Endothelial cell of umbilical vein (primary cell): ENCODE measurements at regions not wholly inside any gene's neighbourhood (a gene's known extent, or its start where the extent isn't known, plus 50 kb on each side); places are given as distances from the start of the nearest gene placed in this dataset.

Experiments
- BruUV-seq: library from RNA; stranded (reverse); fragments of 400-500 nt; replicated peaks from 2 replicates; lab custom pipeline; 2021; lab: Mats Ljungman, UMichigan
- CTCF ChIA-PET: fragments of 300-600, 350-600 bp; sonication (Branson Sonifier 250); formaldehyde crosslinking; loops from one replicate; lab custom pipeline; 2021; ENCODE audit warnings: antibody characterized with exemption, inconsistent platforms; lab: Charles Lee
- POLR2A ChIA-PET: fragments of 300-600, 350-600 bp; sonication (Branson Sonifier 250); formaldehyde crosslinking; loops from one replicate; lab custom pipeline; 2021; ENCODE audit warnings: antibody characterized with exemption, inconsistent platforms; lab: Charles Lee
- DNase-seq: peaks from one replicate; pipeline ENCODE4 v3.0.0-alpha.2; 2011; ENCODE audit warnings: low read depth, low spot score
- FAIRE-seq: peaks from 2 replicates; lab custom pipeline; 2011; peaks lifted over from hg19 to GRCh38; lab: Jason Lieb, UNC
- H2AFZ ChIP-seq: 2 replicates; pipeline ENCODE4 v1.6.0; 2012; ENCODE audit warnings: low read depth, low read length, control low read depth, inconsistent platforms
- H3K27ac ChIP-seq: 2 replicates; pipeline ENCODE4 v1.5.1; 2011; ENCODE audit warnings: low read depth, mild to moderate bottlenecking, control low read depth, low read length, moderate library complexity; ENCODE audit not compliant: insufficient read depth
- H3K27me3 ChIP-seq, 2 experiments: 2 replicates each; pipeline versions ENCODE4 v1.6.0 to v1.6.1; 2011; ENCODE audit warnings: low read length in 2 of 2, mixed read lengths in 1 of 2; ENCODE audit not compliant: control insufficient read depth in 2 of 2, insufficient read depth in 2 of 2
- H3K36me3 ChIP-seq, 2 experiments: 2 replicates in 1 of 2; 3 replicates in 1 of 2; pipeline ENCODE4 v1.5.1; 2011; ENCODE audit warnings: low read length in 2 of 2, mild to moderate bottlenecking in 1 of 2, moderate library complexity in 1 of 2; ENCODE audit not compliant: control insufficient read depth in 2 of 2, insufficient read depth in 2 of 2; ENCODE audit errors: extremely low read depth in 1 of 2
- H3K4me1 ChIP-seq: 3 replicates; pipeline ENCODE4 v1.5.1; 2011; ENCODE audit warnings: mild to moderate bottlenecking, low read length; ENCODE audit not compliant: control insufficient read depth, insufficient read depth; ENCODE audit errors: extremely low read depth
- H3K4me2 ChIP-seq: 2 replicates; pipeline ENCODE4 v1.6.1; 2011; ENCODE audit warnings: low read length, control low read depth, mixed read lengths; ENCODE audit not compliant: insufficient read depth
- H3K4me3 ChIP-seq, 3 experiments: fragments of 200-600 bp in 1 of 3; sonication (generic), shearing (Covaris generic) in 1 of 3; replicated peaks in 1 of 3; 2 replicates each; pipeline ENCODE4 v1.5.1; 2011 to 2016; ENCODE audit warnings: control low read depth in 3 of 3, low read length in 3 of 3, mild to moderate bottlenecking in 2 of 3, inconsistent platforms in 1 of 3, low read depth in 1 of 3, moderate library complexity in 1 of 3; ENCODE audit not compliant: insufficient read depth in 1 of 3
- H3K79me2 ChIP-seq: 2 replicates; pipeline ENCODE4 v1.6.0; 2012; ENCODE audit warnings: low read length, inconsistent platforms; ENCODE audit not compliant: control insufficient read depth, insufficient read depth
- H3K9ac ChIP-seq: replicated peaks from 2 replicates; pipeline ENCODE3; 2011; ENCODE audit warnings: low read length, control low read depth; ENCODE audit not compliant: insufficient read depth; ENCODE audit errors: extremely low read depth
- H3K9me1 ChIP-seq: replicated peaks from 3 replicates; pipeline ENCODE4 v1.6.0; 2011; ENCODE audit warnings: mild to moderate bottlenecking, low read length; ENCODE audit not compliant: control insufficient read depth, insufficient read depth; ENCODE audit errors: extremely low read depth
- H3K9me3 ChIP-seq: replicated peaks from 2 replicates; pipeline ENCODE4 v1.5.1; 2012; ENCODE audit warnings: low read length, inconsistent platforms; ENCODE audit not compliant: control insufficient read depth, insufficient read depth
- H4K20me1 ChIP-seq: replicated peaks from 2 replicates; pipeline ENCODE3; 2011; ENCODE audit warnings: mild to moderate bottlenecking, low read length; ENCODE audit not compliant: control insufficient read depth, insufficient read depth; ENCODE audit errors: extremely low read depth
- EZH2 ChIP-seq: IDR thresholded peaks from 2 replicates; pipeline ENCODE4 v1.6.1; 2012; ENCODE audit warnings: borderline replicate concordance, low read depth, mild to moderate bottlenecking, moderate library complexity, low read length, inconsistent platforms; ENCODE audit not compliant: severe bottlenecking
- FOS ChIP-seq: IDR thresholded peaks from 2 replicates; pipeline ENCODE4 v1.6.1; 2011; ENCODE audit warnings: mild to moderate bottlenecking, low read length, moderate library complexity, borderline replicate concordance; ENCODE audit not compliant: insufficient read depth
- GATA2 ChIP-seq: IDR thresholded peaks from 2 replicates; pipeline ENCODE4 v1.7.0; 2011; ENCODE audit warnings: low read depth, mild to moderate bottlenecking, moderate library complexity, mixed read lengths, low read length; ENCODE audit not compliant: insufficient read length, insufficient read depth
- JUN ChIP-seq: IDR thresholded peaks from 2 replicates; pipeline ENCODE4 v1.6.1; 2011; ENCODE audit warnings: borderline replicate concordance, low read depth; ENCODE audit not compliant: insufficient read length, insufficient read depth
- MAX ChIP-seq: IDR thresholded peaks from 2 replicates; pipeline ENCODE4 v1.6.1; 2011; ENCODE audit not compliant: insufficient read depth, insufficient read length
- MYC ChIP-seq: IDR thresholded peaks from one replicate; pipeline ENCODE4 v1.6.1; 2011; ENCODE audit warnings: mild to moderate bottlenecking, low read depth, low read length
- POLR2A ChIP-seq: IDR thresholded peaks from 2 replicates; pipeline ENCODE4 v1.6.1; 2012; ENCODE audit warnings: low read depth, mild to moderate bottlenecking, control low read depth, low read length
- POLR2AphosphoS5 ChIP-seq: IDR thresholded peaks from 2 replicates; pipeline ENCODE4 v1.6.1; 2012; ENCODE audit warnings: low read depth, mild to moderate bottlenecking, control low read depth, low read length, moderate library complexity; ENCODE audit not compliant: insufficient read depth
- dilution Hi-C: fragments of 300-500 bp; cut with MboI; formaldehyde crosslinking; loops from one replicate; pipeline ENCODE4 v1.15.0; 2019; ENCODE audit warnings: low sequenced_read_pairs; ENCODE audit not compliant: extremely low pct_ligation_motif_present
- intact Hi-C: fragments of 100-400 bp; cut with micrococcal nuclease; formaldehyde crosslinking; loops from one replicate; pipeline ENCODE4 v1.10.0; 2022
- TF ChIP-seq, protein P1 (sequence below), 2 donors: IDR thresholded peaks; 1 replicate in 1 of 2; 2 replicates in 1 of 2; pipeline ENCODE4 v1.5.1; 2011; ENCODE audit warnings: low read length in 2 of 2, mild to moderate bottlenecking in 2 of 2, moderate library complexity in 2 of 2, control low read depth in 1 of 2, inconsistent platforms in 1 of 2, low read depth in 1 of 2; ENCODE audit not compliant: insufficient read depth in 1 of 2; ENCODE audit errors: extremely low read depth in 1 of 2

GRCh38 chr1:69425871-69426270 is 141.9 kb upstream of the LRRC7 start:
- dilution Hi-C loops, result no loop called here
- Histone ChIP-seq H3K27ac (no peak overlapping the region), H3K27me3 (no peaks in the 10 kb centered on the region), H3K4me1 (no peaks in the 10 kb centered on the region), H4K20me1 (no peaks in the 10 kb centered on the region), H3K9me1 (no peaks in the 10 kb centered on the region), H3K9ac (no peak overlapping the region), H3K9me3 (no peaks in the 10 kb centered on the region), H3K79me2 (no peaks in the 10 kb centered on the region), H3K4me2 (no peak overlapping the region), H3K4me3 (no peak overlapping the region), H2AFZ (no peak overlapping the region), H3K36me3 (no peaks in the 10 kb centered on the region)
- intact Hi-C loops, result no loop called here
- POLR2A ChIA-PET, result no interaction called here
- CTCF ChIA-PET, result no interaction called here
- FAIRE-seq (no peak), DNase-seq (no peak)
- TF ChIP-seq MAX (no peak), MYC (no peak), FOS (no peak), POLR2AphosphoS5 (no peak), GATA2 (no peak), JUN (no peak), EZH2 (no peak), POLR2A (no peak)
- TF ChIP-seq, protein P1, sequence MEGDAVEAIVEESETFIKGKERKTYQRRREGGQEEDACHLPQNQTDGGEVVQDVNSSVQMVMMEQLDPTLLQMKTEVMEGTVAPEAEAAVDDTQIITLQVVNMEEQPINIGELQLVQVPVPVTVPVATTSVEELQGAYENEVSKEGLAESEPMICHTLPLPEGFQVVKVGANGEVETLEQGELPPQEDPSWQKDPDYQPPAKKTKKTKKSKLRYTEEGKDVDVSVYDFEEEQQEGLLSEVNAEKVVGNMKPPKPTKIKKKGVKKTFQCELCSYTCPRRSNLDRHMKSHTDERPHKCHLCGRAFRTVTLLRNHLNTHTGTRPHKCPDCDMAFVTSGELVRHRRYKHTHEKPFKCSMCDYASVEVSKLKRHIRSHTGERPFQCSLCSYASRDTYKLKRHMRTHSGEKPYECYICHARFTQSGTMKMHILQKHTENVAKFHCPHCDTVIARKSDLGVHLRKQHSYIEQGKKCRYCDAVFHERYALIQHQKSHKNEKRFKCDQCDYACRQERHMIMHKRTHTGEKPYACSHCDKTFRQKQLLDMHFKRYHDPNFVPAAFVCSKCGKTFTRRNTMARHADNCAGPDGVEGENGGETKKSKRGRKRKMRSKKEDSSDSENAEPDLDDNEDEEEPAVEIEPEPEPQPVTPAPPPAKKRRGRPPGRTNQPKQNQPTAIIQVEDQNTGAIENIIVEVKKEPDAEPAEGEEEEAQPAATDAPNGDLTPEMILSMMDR (IDR thresholded peaks at IDR 0.05; ENCODE audit: extremely low read depth in 1 of 2, insufficient read depth in 1 of 2, low read depth in 1 of 2, low read length in 2 of 2), result no peak
- no TSS peak for BruUV-seq
